ENCODE measurements at regions not wholly inside any gene's neighbourhood (a gene's known extent, or its start where the extent isn't known, plus 50 kb on each side); places are given as distances from the start of the nearest gene placed in this dataset.

- POLR2A ChIA-PET = no interaction called here
- no peaks in the 10 kb centered on the region; the same call in 1 of the 2 replicates for H4K20me1 ChIP-seq (ENCODE audit: insufficient read depth)
- peaks cover 20% of the 10 kb centered on the region for H3K27me3 ChIP-seq (ENCODE audit: insufficient read depth, low read length)
- intact Hi-C loops (cut with micrococcal nuclease) = no loop called here
- no peak for TF ChIP-seq POLR2AphosphoS5 (IDR thresholded peaks at IDR 0.05; ENCODE audit: low read depth, low read length)
- no peak for TF ChIP-seq FOSL1 (IDR thresholded peaks at IDR 0.05; ENCODE audit: low read depth)
- TF ChIP-seq TCF7L2 (IDR thresholded peaks at IDR 0.05; ENCODE audit: borderline replicate concordance, extremely low read depth, insufficient read depth, insufficient read length) = no peak
- TF ChIP-seq JUND (IDR thresholded peaks at IDR 0.05) = no peak
- no peak for TF ChIP-seq MAX (IDR thresholded peaks at IDR 0.05)
- no peak for TF ChIP-seq EZH2 (IDR thresholded peaks at IDR 0.05)
- TF ChIP-seq SRF (IDR thresholded peaks at IDR 0.05; ENCODE audit: low read depth) = no peak
- TF ChIP-seq ELF1 (IDR thresholded peaks at IDR 0.05; ENCODE audit: borderline replicate concordance, low read depth) = no peak
- no peak for TF ChIP-seq ZFX (IDR thresholded peaks at IDR 0.05)
- no peak for TF ChIP-seq ZNF274 (IDR thresholded peaks at IDR 0.05; ENCODE audit: low read depth, low read length)
- no peak for TF ChIP-seq ZBTB33 (IDR thresholded peaks at IDR 0.05; ENCODE audit: extremely low read depth, insufficient replicate concordance, low read length)
- TF ChIP-seq RAD21 (IDR thresholded peaks at IDR 0.05; ENCODE audit: low read depth) = no peak
- TF ChIP-seq SIN3A (IDR thresholded peaks at IDR 0.05; ENCODE audit: low read depth) = no peak
- no peak for TF ChIP-seq YY1 (IDR thresholded peaks at IDR 0.05; ENCODE audit: extremely low read depth, insufficient replicate concordance, low read depth, low read length)
- no peak for TF ChIP-seq SP1 (IDR thresholded peaks at IDR 0.05; ENCODE audit: low read depth)
- no peak for TF ChIP-seq REST (IDR thresholded peaks at IDR 0.05; ENCODE audit: low read depth)
- TF ChIP-seq CEBPB (IDR thresholded peaks at IDR 0.05; ENCODE audit: low read depth) = no peak
- no peak overlapping the region for H2AFZ ChIP-seq (ENCODE audit: low read depth, low read length, poor library complexity, severe bottlenecking)
- H3K9me3 ChIP-seq (ENCODE audit: control insufficient read depth in 1 of 2, insufficient read depth in 1 of 2, low read depth in 1 of 2, low read length in 2 of 2) = no peaks in the 10 kb centered on the region
- RAD21 ChIA-PET (ENCODE audit: low non-redundant PET in 1 of 2, low total read pairs in 2 of 2, uncharacterized antibody in 2 of 2, unreplicated experiment in 2 of 2) = no interaction called here
- no peak for ATAC-seq
- no peak overlapping the region for H3K4me2 ChIP-seq (ENCODE audit: low read length)
- no peak overlapping the region for H3K4me3 ChIP-seq (replicated peaks in 1 of 2; ENCODE audit: low read depth in 1 of 2, low read length in 2 of 2)
- no TSS peak for BruUV-seq (replicated peaks)
- no peak overlapping the region for H3K9ac ChIP-seq (ENCODE audit: low read length)
- no peaks in the 10 kb centered on the region for H3K4me1 ChIP-seq (ENCODE audit: control insufficient read depth in 1 of 2, insufficient read depth in 2 of 2, low read length in 2 of 2)
- no peak for DNase-seq (ENCODE audit: low read depth, low spot score)
- no peaks in the 10 kb centered on the region for H3K36me3 ChIP-seq (ENCODE audit: control insufficient read depth in 1 of 2, insufficient read depth in 2 of 2, low read length in 2 of 2)
- no peaks in the 10 kb centered on the region for H3K79me2 ChIP-seq (ENCODE audit: insufficient read depth, low read length)
- CTCF ChIA-PET = no interaction called here
- no peak overlapping the region for H3K27ac ChIP-seq (ENCODE audit: low read depth, low read length)
- no peaks in the 10 kb centered on the region for H3K9me2 ChIP-seq (ENCODE audit: insufficient read depth)
These were observed 186.4 kb upstream of the NFE2L3 start for GRCh38 chr7:25965405-25966123.

Measured in HCT116 (cell line).